ENCODE measurements at regions not wholly inside any gene's neighbourhood (a gene's known extent, or its start where the extent isn't known, plus 50 kb on each side); places are given as distances from the start of the nearest gene placed in this dataset.

GRCh38 chr17:79258041-79258440, 183.4 kb downstream of the ENGASE start:
- TF ChIP-seq CTCF (conservative IDR thresholded peaks at IDR 0.05) (no peak), ZFX (IDR thresholded peaks at IDR 0.05) (no peak)
- H3K27ac ChIP-seq = no peak overlapping the region

GRCh38 chr17:79255926-79256585, 181.4 kb downstream of the ENGASE start:
- H3K27ac ChIP-seq = no peak overlapping the region
- no peak for TF ChIP-seq ZFX (IDR thresholded peaks at IDR 0.05)
- no peak for TF ChIP-seq CTCF (conservative IDR thresholded peaks at IDR 0.05)

GRCh38 chr17:79255456-79255855, 180.8 kb downstream of the ENGASE start:
- TF ChIP-seq ZFX (IDR thresholded peaks at IDR 0.05) (no peak), CTCF (conservative IDR thresholded peaks at IDR 0.05) (no peak)

GRCh38 chr17:79255046-79255445, 180.4 kb downstream of the ENGASE start:
- no peak for TF ChIP-seq CTCF (conservative IDR thresholded peaks at IDR 0.05)
- TF ChIP-seq ZFX (IDR thresholded peaks at IDR 0.05) = no peak
- no peak overlapping the region for H3K27ac ChIP-seq

More at GRCh38 chr17:79255456-79255855, 180.8 kb downstream of the ENGASE start:
- no peak overlapping the region for H3K27ac ChIP-seq

GRCh38 chr17:79252886-79253285, 178.3 kb downstream of the ENGASE start:
- TF ChIP-seq CTCF (conservative IDR thresholded peaks at IDR 0.05) (no peak), ZFX (IDR thresholded peaks at IDR 0.05) (no peak)
- no peak overlapping the region for H3K27ac ChIP-seq

GRCh38 chr17:79251824-79252223, 177.2 kb downstream of the ENGASE start:
- no peak overlapping the region for H3K27ac ChIP-seq
- TF ChIP-seq ZFX (IDR thresholded peaks at IDR 0.05) = no peak
- no peak for TF ChIP-seq CTCF (conservative IDR thresholded peaks at IDR 0.05)

- H3K27ac ChIP-seq = no peak overlapping the region
- TF ChIP-seq CTCF (conservative IDR thresholded peaks at IDR 0.05) (no peak), ZFX (IDR thresholded peaks at IDR 0.05) (no peak)
Measured at GRCh38 chr17:79249929-79250521, 175.4 kb downstream of the ENGASE start.

Measured in C4-2B (cell line).